ENCODE measurements at regions not wholly inside any gene's neighbourhood (a gene's known extent, or its start where the extent isn't known, plus 50 kb on each side); places are given as distances from the start of the nearest gene placed in this dataset.
A peak's percentile ranks its signal among the peaks of the same experiment; 100 is the strongest.

DNA sequence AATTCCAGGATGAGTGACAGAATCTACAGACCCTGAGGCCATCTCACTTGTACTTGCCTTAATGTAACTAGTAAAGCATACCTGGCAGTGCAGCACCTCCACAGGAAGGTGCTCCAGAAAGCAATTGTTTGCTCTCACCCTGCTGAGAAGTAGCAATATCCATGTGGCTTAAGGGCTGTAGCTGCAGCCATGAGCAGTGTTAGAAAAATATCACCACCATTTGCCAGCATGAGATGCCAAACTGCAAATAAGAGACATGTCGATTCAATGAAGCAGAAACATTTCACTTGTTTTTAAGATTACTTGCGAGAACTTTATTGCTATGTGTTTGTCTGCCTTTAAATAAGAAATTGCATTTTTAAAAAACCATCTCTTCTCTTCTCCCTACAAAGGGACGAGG is 151.5 kb downstream of the PRL start:
- H3K27me3 ChIP-seq (ENCODE audit: control insufficient read depth in 4 of 4, insufficient read depth in 4 of 4, low read length in 3 of 4): no peaks in the 10 kb centered on the region
- H3K9ac ChIP-seq (ENCODE audit: low read depth in 1 of 2, low read length in 2 of 2): no peak overlapping the region
- H3K4me1 ChIP-seq (ENCODE audit: control insufficient read depth in 4 of 4, insufficient read depth in 4 of 4, low read length in 3 of 4): peaks cover 0 to 3% (median 0%) of the 10 kb centered on the region in 4 donors

DNA sequence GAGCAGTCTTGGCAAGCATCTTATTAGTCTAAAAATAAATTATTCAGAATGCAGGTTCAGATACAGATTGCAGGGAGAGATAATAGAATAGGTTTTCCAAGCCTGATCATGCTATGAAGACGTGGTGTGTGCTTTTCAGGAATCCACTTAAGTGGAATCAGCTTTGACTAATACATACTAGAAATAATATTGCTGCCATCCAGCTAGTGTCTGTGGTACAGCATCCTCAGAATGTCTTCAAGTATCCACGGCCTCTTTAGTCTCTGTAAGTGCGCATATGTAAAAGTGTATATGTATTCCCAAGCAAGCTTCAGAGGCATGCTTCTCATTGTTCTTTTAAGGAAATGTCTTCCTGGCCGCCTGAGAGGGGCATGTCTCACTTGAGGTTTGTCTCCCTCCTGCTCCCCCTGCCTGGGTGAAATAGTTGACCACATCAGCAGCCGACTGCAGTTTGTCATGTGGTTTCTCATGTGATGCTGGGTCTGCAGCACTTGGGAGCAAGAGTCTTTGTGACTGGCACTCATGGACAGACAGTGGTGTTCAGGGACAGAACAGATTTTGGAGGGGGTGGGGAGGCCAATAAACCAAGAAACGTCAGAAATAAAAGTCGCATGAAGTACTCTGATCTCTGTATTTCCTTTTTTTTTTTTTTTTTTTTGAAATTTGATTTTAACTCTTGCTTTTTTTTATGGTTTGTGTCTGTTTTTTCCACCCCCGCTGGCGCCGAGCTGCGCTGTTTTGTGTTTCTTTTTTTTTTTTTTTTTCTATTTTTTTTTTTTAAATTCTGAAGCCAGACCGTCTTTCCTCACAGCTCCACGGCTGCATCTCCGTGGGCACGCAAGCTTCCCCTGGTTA is 150.8 kb downstream of the PRL start:
- H3K9me3 ChIP-seq (ENCODE audit: control insufficient read depth in 4 of 4, low read length in 3 of 4): no peaks in the 10 kb centered on the region
- WGBS: 69% methylated on average over 15 of the region's 15 CpGs
- H3K4me3 ChIP-seq (ENCODE audit: low read depth in 1 of 3, low read length in 3 of 3): no peak overlapping the region
- no peak for DNase-seq (ENCODE audit: low spot score)
- no peak overlapping the region for H3K27ac ChIP-seq (ENCODE audit: low read depth in 1 of 2, low read length in 2 of 2)
- no peaks in the 10 kb centered on the region for H3K27me3 ChIP-seq (ENCODE audit: control insufficient read depth in 4 of 4, insufficient read depth in 4 of 4, low read length in 3 of 4)
- no peaks in the 10 kb centered on the region for H3K36me3 ChIP-seq (ENCODE audit: control insufficient read depth in 4 of 4, insufficient read depth in 3 of 4, low read depth in 1 of 4, low read length in 3 of 4)
- peaks cover 0 to 3% (median 0%) of the 10 kb centered on the region in 4 donors for H3K4me1 ChIP-seq (ENCODE audit: control insufficient read depth in 4 of 4, insufficient read depth in 4 of 4, low read length in 3 of 4)
- TF ChIP-seq FOXA2 (IDR thresholded peaks at IDR 0.05): no peak
- TF ChIP-seq NR2F2 (IDR thresholded peaks at IDR 0.05): no peak
- TF ChIP-seq HNF4G (IDR thresholded peaks at IDR 0.05): no peak
- no peak for TF ChIP-seq ATF3 (IDR thresholded peaks at IDR 0.05)
- TF ChIP-seq RAD21 (IDR thresholded peaks at IDR 0.05): peak; percentile 31 to 33
- no peak for TF ChIP-seq CTCF (IDR thresholded peaks at IDR 0.05; ENCODE audit: low read depth, low read length, missing input control)
- TF ChIP-seq GABPA (IDR thresholded peaks at IDR 0.05 in 1 of 2, conservative IDR thresholded peaks at IDR 0.05 in 1 of 2): no peak
- no peak for TF ChIP-seq SP1 (IDR thresholded peaks at IDR 0.05)
- no peak for TF ChIP-seq ZBTB33 (IDR thresholded peaks at IDR 0.05)
- H3K9ac ChIP-seq (ENCODE audit: low read depth in 1 of 2, low read length in 2 of 2): no peak overlapping the region

More for the DNA sequence above, 151.5 kb downstream of the PRL start:
- 86% methylated on average over 3 of the region's 3 CpGs for WGBS
- TF ChIP-seq FOXA1 (IDR thresholded peaks at IDR 0.05) (no peak), EGR1 (IDR thresholded peaks at IDR 0.05; ENCODE audit: low read depth in 2 of 2) (no peak), YY1 (IDR thresholded peaks at IDR 0.05) (no peak), CTCF (IDR thresholded peaks at IDR 0.05; ENCODE audit: low read depth, low read length, missing input control) (no peak), TAF1 (conservative IDR thresholded peaks at IDR 0.05) (no peak), JUND (IDR thresholded peaks at IDR 0.05) (no peak), ZBTB33 (IDR thresholded peaks at IDR 0.05) (no peak), RXRA (IDR thresholded peaks at IDR 0.05) (no peak), ATF3 (IDR thresholded peaks at IDR 0.05) (no peak), GABPA (IDR thresholded peaks at IDR 0.05 in 1 of 2, conservative IDR thresholded peaks at IDR 0.05 in 1 of 2) (no peak), NR2F2 (IDR thresholded peaks at IDR 0.05) (no peak), RAD21 (IDR thresholded peaks at IDR 0.05) (no peak), FOXA2 (IDR thresholded peaks at IDR 0.05) (no peak), HNF4A (conservative IDR thresholded peaks at IDR 0.05) (no peak)
- TF ChIP-seq, protein P1, sequence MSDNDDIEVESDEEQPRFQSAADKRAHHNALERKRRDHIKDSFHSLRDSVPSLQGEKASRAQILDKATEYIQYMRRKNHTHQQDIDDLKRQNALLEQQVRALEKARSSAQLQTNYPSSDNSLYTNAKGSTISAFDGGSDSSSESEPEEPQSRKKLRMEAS (IDR thresholded peaks at IDR 0.05): no peak
- Histone ChIP-seq H3K9me3 (ENCODE audit: control insufficient read depth in 4 of 4, low read length in 3 of 4) (no peaks in the 10 kb centered on the region), H3K27ac (ENCODE audit: low read depth in 1 of 2, low read length in 2 of 2) (no peak overlapping the region), H3K36me3 (ENCODE audit: control insufficient read depth in 4 of 4, insufficient read depth in 3 of 4, low read depth in 1 of 4, low read length in 3 of 4) (no peaks in the 10 kb centered on the region), H3K4me3 (ENCODE audit: low read depth in 1 of 3, low read length in 3 of 3) (no peak overlapping the region)
- DNase-seq (ENCODE audit: low spot score): no peak
